Epithelial cell of proximal tubule (primary cell): ENCODE measurements at regions not wholly inside any gene's neighbourhood (a gene's known extent, or its start where the extent isn't known, plus 50 kb on each side); places are given as distances from the start of the nearest gene placed in this dataset.

Source experiments
- DNase-seq: peaks from one replicate; pipeline ENCODE4 v3.0.0-alpha.2; 2011; ENCODE audit warnings: low read depth
- H3K4me3 ChIP-seq: 2 replicates; pipeline ENCODE4 v1.5.1; 2011; ENCODE audit warnings: low read depth, mild to moderate bottlenecking, low read length
- TF ChIP-seq, protein P1 (sequence below): conservative IDR thresholded peaks from 2 replicates; pipeline ENCODE4 v1.5.1; 2012; ENCODE audit warnings: low read depth, mild to moderate bottlenecking, low read length

DNA sequence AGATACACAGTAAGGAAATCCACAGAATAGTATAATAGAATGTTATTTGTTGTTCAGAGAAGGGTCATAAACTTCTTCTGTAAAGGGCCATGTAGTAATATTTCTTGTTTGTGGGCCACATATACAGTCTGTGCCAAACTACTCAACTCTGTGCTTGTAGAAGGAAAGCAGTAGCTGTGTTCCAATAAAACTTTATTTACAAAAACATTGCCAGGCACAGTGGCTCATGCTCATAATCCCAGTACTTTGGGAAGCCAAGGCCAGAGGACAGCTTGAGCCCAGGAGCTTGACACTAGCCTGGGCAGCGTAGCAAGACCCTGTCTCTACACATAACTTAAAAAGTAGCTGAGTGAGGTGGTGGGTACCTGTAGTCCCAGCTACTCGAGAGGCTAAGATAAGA, 612.8 kb upstream of the PSMD7 start:
- no peak for DNase-seq
- TF ChIP-seq, protein P1, sequence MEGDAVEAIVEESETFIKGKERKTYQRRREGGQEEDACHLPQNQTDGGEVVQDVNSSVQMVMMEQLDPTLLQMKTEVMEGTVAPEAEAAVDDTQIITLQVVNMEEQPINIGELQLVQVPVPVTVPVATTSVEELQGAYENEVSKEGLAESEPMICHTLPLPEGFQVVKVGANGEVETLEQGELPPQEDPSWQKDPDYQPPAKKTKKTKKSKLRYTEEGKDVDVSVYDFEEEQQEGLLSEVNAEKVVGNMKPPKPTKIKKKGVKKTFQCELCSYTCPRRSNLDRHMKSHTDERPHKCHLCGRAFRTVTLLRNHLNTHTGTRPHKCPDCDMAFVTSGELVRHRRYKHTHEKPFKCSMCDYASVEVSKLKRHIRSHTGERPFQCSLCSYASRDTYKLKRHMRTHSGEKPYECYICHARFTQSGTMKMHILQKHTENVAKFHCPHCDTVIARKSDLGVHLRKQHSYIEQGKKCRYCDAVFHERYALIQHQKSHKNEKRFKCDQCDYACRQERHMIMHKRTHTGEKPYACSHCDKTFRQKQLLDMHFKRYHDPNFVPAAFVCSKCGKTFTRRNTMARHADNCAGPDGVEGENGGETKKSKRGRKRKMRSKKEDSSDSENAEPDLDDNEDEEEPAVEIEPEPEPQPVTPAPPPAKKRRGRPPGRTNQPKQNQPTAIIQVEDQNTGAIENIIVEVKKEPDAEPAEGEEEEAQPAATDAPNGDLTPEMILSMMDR = no peak

DNA sequence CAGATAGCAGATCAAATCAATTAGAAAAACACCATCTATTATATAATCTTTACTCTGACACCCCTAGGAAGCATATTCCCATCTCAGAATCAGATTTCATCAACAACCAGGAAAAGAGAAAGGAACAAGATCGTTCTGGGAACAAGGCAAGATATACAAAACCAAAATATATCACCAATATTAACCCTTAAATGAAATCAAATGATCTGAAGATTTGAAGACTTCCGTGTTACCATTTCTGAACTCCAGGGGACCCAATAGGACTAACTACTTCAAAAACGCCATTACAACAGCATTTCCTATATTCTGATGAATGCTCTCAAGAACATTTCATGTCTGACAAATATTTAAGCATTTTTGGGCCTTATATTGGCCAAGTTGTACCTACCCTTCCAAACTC, 624.2 kb upstream of the ZFHX3 start:
- H3K4me3 ChIP-seq = no peak overlapping the region
- TF ChIP-seq, protein P1 = no peak
- no peak for DNase-seq

More for the DNA sequence above, 612.8 kb upstream of the PSMD7 start:
- no peak overlapping the region for H3K4me3 ChIP-seq

DNA sequence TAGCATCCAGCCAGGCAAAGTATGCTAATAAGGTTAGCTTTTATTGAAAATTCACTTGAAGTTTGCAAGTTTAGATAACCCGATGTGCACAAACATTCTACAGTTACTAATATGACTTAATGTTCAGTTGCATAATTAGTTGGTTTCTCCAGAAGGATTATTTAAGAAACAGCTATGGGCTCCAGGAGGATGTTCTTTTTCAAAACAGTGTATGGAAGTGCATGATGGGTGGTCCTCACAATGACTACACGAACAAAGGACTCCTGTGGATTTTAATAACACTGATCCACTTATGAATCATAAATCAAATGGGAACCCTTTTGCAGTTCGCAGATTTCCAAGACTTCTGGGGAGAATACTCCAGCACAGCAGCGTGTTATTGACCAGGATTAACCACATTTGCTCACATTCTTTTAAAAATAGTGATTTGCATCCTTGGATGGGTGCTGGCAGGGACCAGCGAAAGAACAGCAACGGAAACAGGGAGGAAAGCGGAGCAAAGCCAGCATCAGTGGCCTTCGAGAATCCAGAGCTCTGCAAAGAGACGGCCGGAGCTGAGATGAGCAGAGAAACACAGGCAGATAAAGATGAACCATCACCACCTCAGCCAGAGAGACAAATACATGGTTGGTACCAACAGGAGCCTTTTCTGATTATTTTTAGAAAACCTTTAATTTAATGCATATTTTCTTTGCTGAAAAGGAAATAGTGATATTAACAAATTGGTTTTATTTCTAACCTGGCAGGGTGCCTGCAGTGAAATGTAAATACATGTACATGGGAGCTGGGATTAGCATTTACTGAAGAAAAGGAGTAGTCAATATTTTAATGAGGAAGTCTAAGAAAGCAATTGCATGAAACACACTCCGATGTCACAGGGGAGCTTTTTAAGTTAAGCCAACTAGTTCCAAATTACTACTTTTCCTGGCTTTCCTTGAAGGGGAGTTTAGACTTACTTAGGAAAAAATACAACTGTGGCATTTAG, 623.2 kb upstream of the ZFHX3 start:
- no peak for DNase-seq
- no peak overlapping the region for H3K4me3 ChIP-seq
- TF ChIP-seq, protein P1 = no peak

DNA sequence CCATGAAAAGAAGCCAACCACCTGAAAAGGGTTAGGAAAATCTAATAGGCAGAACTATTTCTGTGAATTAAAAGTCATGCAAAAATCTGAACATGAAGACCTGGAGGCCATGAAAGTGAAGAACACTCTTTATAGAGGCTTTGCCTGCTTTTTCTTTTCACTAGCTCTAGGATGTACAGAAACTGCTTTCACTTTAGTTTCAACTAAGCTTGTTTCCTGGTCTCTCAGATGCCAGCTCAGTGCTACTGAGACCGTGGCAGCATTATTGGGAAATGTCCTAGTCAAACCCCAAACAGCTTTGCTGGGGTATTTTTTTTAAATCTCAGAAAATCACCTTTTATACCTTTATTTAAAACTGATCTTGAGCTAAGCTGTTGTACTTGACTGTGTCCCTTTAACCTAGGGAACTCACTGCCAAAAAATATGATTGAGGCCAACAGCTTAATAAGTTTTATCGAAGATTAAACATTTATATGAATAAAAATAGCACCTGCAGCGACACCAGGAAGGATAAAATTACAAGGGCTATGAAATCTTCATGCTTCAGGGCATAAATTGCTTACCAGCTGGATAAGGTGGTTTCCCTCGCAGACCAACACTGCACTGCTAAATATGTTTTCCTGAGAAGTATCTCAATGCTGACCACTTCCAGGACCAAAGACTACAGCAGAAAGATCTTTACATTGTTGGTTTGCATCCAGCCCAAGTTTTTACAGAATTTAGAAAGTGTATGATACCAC, 621.8 kb upstream of the ZFHX3 start:
- TF ChIP-seq, protein P1 = no peak

DNA sequence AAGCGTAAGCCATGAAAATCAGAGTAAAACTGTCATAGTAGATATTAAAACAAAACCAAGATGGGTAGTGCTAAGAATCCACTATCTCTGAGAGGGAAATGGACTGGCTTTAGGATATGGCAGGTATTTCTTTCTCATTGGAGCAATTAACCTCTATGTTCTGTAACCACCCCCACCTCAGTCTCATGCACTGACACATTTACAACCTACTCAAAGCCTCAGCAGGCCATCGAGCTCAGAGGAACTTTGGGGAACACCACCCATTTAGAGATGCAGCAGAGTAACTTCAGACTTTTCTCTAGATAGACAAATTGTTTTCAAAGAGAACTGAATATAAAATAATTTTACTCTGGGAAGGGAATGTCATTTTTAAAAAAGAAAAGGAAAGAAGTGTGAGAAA, 615.8 kb upstream of the ZFHX3 start:
- no peak for DNase-seq
- no peak overlapping the region for H3K4me3 ChIP-seq
- TF ChIP-seq, protein P1 = no peak

More for the DNA sequence above, 621.8 kb upstream of the ZFHX3 start:
- no peak overlapping the region for H3K4me3 ChIP-seq
- no peak for DNase-seq

DNA sequence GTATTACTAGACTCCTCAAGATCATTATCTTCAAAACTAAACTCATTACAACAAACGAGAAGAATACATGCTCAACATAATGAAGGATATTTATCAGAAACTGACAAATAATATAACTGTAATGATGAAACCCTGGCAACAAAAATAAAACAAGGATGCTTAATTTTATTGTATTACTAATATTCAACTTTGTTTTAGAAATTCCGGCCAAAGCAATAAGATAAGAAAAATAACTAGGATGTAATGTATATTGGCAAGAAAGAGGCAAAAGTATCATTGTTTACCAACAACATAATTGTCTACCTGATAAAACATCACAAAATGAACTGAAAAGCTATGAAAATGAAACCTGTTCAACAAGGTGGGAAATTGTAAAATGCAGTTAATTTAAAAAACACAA, 588.3 kb upstream of the ZFHX3 start:
- no peak for DNase-seq
- TF ChIP-seq, protein P1 = no peak
- H3K4me3 ChIP-seq = no peak overlapping the region
